ENCODE measurements at regions not wholly inside any gene's neighbourhood (a gene's known extent, or its start where the extent isn't known, plus 50 kb on each side); places are given as distances from the start of the nearest gene placed in this dataset.

DNA sequence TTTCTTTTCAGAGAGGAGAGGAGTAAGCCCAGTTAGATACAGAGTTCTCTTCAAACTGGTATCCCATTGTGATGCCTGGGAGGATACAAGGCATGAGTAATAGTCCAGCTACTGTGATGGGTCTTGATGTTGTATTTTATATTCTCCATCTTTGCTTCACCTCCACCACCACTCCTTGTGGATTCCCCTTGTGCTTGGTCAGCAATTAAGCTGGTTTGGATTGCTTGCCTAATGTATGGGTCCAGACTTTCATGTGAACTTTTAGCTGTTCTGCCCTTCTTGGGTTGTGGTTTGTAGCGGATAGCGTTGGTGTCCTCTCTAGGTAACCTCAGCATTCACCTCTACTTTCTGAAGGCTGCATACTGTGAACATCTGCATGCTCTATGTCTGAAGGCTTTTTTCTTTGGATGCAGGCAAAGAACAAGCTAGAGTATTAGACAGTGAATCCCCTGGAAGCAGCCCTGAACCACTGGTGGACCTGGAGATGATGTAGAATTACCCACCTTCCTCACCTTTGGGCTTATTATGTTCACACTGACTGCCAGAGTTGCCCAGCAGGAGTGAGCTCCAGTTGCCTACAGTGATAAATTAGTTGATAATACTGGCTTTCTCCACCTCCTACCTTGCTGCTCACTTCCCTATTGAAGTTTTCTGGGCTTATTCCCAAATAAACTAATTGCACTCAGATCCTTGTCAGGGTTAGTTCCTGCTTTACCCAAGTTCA is 126.5 kb upstream of the MTPN start:
- TF ChIP-seq, protein P1, sequence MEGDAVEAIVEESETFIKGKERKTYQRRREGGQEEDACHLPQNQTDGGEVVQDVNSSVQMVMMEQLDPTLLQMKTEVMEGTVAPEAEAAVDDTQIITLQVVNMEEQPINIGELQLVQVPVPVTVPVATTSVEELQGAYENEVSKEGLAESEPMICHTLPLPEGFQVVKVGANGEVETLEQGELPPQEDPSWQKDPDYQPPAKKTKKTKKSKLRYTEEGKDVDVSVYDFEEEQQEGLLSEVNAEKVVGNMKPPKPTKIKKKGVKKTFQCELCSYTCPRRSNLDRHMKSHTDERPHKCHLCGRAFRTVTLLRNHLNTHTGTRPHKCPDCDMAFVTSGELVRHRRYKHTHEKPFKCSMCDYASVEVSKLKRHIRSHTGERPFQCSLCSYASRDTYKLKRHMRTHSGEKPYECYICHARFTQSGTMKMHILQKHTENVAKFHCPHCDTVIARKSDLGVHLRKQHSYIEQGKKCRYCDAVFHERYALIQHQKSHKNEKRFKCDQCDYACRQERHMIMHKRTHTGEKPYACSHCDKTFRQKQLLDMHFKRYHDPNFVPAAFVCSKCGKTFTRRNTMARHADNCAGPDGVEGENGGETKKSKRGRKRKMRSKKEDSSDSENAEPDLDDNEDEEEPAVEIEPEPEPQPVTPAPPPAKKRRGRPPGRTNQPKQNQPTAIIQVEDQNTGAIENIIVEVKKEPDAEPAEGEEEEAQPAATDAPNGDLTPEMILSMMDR (IDR thresholded peaks at IDR 0.05; ENCODE audit: insufficient read depth, low read length, poor library complexity, severe bottlenecking), result no peak
- no peak for TF ChIP-seq EZH2phosphoT487 (conservative IDR thresholded peaks at IDR 0.05; ENCODE audit: low read length)
